Activated CD4-positive, alpha-beta T cell treated with anti-CD3 and anti-CD28 coated beads for 36 hours (primary cell): ENCODE measurements at regions not wholly inside any gene's neighbourhood (a gene's known extent, or its start where the extent isn't known, plus 50 kb on each side); places are given as distances from the start of the nearest gene placed in this dataset.
A peak's percentile ranks its signal among the peaks of the same experiment; 100 is the strongest.
"Not testable (repeated sequence)": the region's sequence is repeated elsewhere in the genome, so short reads cannot be mapped to it uniquely, and the experiment has no call there.

Source experiments
- ATAC-seq: fragments of 200-7000 bp; cut with Tn5 transposase; one replicate; pipeline ENCODE4 v1.10.0; 2021; ENCODE audit warnings: mild to moderate bottlenecking, moderate library complexity
- CTCF ChIA-PET: fragments of 350-600 bp; sonication (Branson Sonifier 250); formaldehyde crosslinking; loops from one replicate; lab custom pipeline; 2021; ENCODE audit warnings: antibody characterized with exemption; lab: Charles Lee
- POLR2A ChIA-PET: fragments of 350-600 bp; sonication (Branson Sonifier 250); formaldehyde crosslinking; loops from one replicate; lab custom pipeline; 2021; ENCODE audit warnings: antibody characterized with exemption, inconsistent platforms; lab: Charles Lee
- DNase-seq: peaks from one replicate; pipeline ENCODE4 v3.0.0-alpha.2; 2020
- H3K27ac Mint-ChIP-seq: one replicate; pipeline ENCODE4 v1.8.0; 2021; ENCODE audit warnings: mixed read lengths
- H3K27me3 Mint-ChIP-seq: one replicate; pipeline ENCODE4 v1.8.0; 2021; ENCODE audit warnings: mixed read lengths
- H3K36me3 Mint-ChIP-seq: one replicate; pipeline ENCODE4 v1.8.0; 2021; ENCODE audit warnings: low read depth, mixed read lengths
- H3K4me1 Mint-ChIP-seq: one replicate; pipeline ENCODE4 v1.8.0; 2021; ENCODE audit warnings: mixed read lengths
- H3K4me3 Mint-ChIP-seq: one replicate; pipeline ENCODE4 v1.8.0; 2021; ENCODE audit warnings: mild to moderate bottlenecking, moderate library complexity, mixed read lengths
- H3K9me3 Mint-ChIP-seq: one replicate; pipeline ENCODE4 v1.8.0; 2021; ENCODE audit warnings: low read depth, mixed read lengths
- intact Hi-C, 2 experiments: fragments of 100-400 bp; cut with DNase I in 1 of 2; cut with micrococcal nuclease in 1 of 2; formaldehyde crosslinking; loops; one replicate each; pipeline versions ENCODE4 v1.14.2 to v1.15.1; 2022 to 2024; cut with DNase I, micrococcal nuclease

- CTCF ChIA-PET, result interaction anchor here (0.6 to 2.1 kb wide), 4 partner anchors 25 to 80 kb away, joined by 3 to 9 read pairs (median 4); no protein-coding TSS in a partner anchor
- Mint-ChIP-seq H3K9me3 (no peaks in the 10 kb centered on the region), H3K36me3 (no peaks in the 10 kb centered on the region), H3K27ac (peak overlapping the region; percentile 68), H3K27me3 (no peaks in the 10 kb centered on the region), H3K4me1 (peaks cover 47% of the 10 kb centered on the region), H3K4me3 (no peak overlapping the region)
- ATAC-seq (peak; percentile 59), DNase-seq (peak; percentile 41)
- intact Hi-C loops, result no loop called here
- POLR2A ChIA-PET, result interaction anchor here (0.6 to 1.5 kb wide), 2 partner anchors 16 to 40 kb away, joined by 3 read pairs; no protein-coding TSS in a partner anchor
Observed at GRCh38 chr1:25011943-25012638, 82.0 kb upstream of the RUNX3 start.

GRCh38 chr1:25011275-25011674 is 81.2 kb upstream of the RUNX3 start:
- Mint-ChIP-seq H3K4me3 (no peak overlapping the region), H3K27ac (no peak overlapping the region)

GRCh38 chr1:25009671-25010262 is 79.7 kb upstream of the RUNX3 start:
- Mint-ChIP-seq H3K27ac (peak overlapping the region; percentile 20), H3K36me3 (no peaks in the 10 kb centered on the region), H3K4me1 (peaks cover 62% of the 10 kb centered on the region), H3K27me3 (no peaks in the 10 kb centered on the region), H3K4me3 (no peak overlapping the region), H3K9me3 (no peaks in the 10 kb centered on the region)
- ATAC-seq (peak; percentile 92), DNase-seq (peak; percentile 78)
- ChIA-PET CTCF (interaction anchor here (0.8 to 2.0 kb wide), 3 partner anchors 16 to 77 kb away, joined by 4 to 7 read pairs (median 5); no protein-coding TSS in a partner anchor), POLR2A (interaction anchor here (0.7 kb wide), 1 partner anchor 9 kb away, joined by 3 read pairs; no protein-coding TSS in a partner anchor)
- intact Hi-C loops, result no loop called here

More at GRCh38 chr1:25011275-25011674, 81.2 kb upstream of the RUNX3 start:
- Mint-ChIP-seq H3K36me3 (no peaks in the 10 kb centered on the region), H3K27me3 (no peaks in the 10 kb centered on the region), H3K4me1 (peaks cover 54% of the 10 kb centered on the region), H3K9me3 (no peaks in the 10 kb centered on the region)
- ChIA-PET CTCF (interaction anchor here (2.0 kb wide), 1 partner anchor 26 kb away, joined by 7 read pairs; no protein-coding TSS in a partner anchor), POLR2A (interaction anchor here (1.5 kb wide), 1 partner anchor 15 kb away, joined by 3 read pairs; no protein-coding TSS in a partner anchor)
- intact Hi-C loops, result no loop called here
- ATAC-seq, result no peak
- DNase-seq, result no peak

- Mint-ChIP-seq H3K4me3 (no peak overlapping the region), H3K27ac (no peak overlapping the region), H3K4me1 (peaks cover 76% of the 10 kb centered on the region), H3K36me3 (no peaks in the 10 kb centered on the region), H3K27me3 (no peaks in the 10 kb centered on the region), H3K9me3 (no peaks in the 10 kb centered on the region)
- intact Hi-C loops, result no loop called here
- CTCF ChIA-PET, result interaction anchor here (1.2 to 1.5 kb wide), 2 partner anchors 28 to 34 kb away, joined by 4 to 5 read pairs; no protein-coding TSS in a partner anchor
- no peak for DNase-seq
- no peak for ATAC-seq
- POLR2A ChIA-PET, result no interaction called here
Observed at GRCh38 chr1:25008192-25008485, 78.1 kb upstream of the RUNX3 start.

GRCh38 chr1:25007390-25008191 is 77.5 kb upstream of the RUNX3 start:
- ChIA-PET CTCF (interaction anchor here (1.2 to 1.5 kb wide), 2 partner anchors 29 to 33 kb away, joined by 4 to 5 read pairs; no protein-coding TSS in a partner anchor), POLR2A (interaction anchor here (1.7 kb wide), 1 partner anchor 43 kb away, joined by 4 read pairs; no protein-coding TSS in a partner anchor)
- H3K4me1 Mint-ChIP-seq, result peaks cover 76% of the 10 kb centered on the region
- H3K36me3 Mint-ChIP-seq, DNase-seq, H3K4me3 Mint-ChIP-seq, intact Hi-C loops, H3K9me3 Mint-ChIP-seq, ATAC-seq, H3K27me3 Mint-ChIP-seq: not testable (repeated sequence)
- peak overlapping the region; percentile 11 for H3K27ac Mint-ChIP-seq

- Mint-ChIP-seq H3K4me1 (peaks cover 68% of the 10 kb centered on the region), H3K9me3 (no peaks in the 10 kb centered on the region), H3K4me3 (no peak overlapping the region), H3K36me3 (no peaks in the 10 kb centered on the region), H3K27me3 (no peaks in the 10 kb centered on the region), H3K27ac (peak overlapping the region; percentile 7)
- DNase-seq (no peak), ATAC-seq (no peak)
- POLR2A ChIA-PET, result interaction anchor here (1.7 kb wide), 1 partner anchor 42 kb away, joined by 4 read pairs; no protein-coding TSS in a partner anchor
- intact Hi-C loops, result no loop called here
- CTCF ChIA-PET, result interaction anchor here (0.8 to 1.3 kb wide), 2 partner anchors 9 to 39 kb away, joined by 3 read pairs; no protein-coding TSS in a partner anchor
Observed at GRCh38 chr1:25006770-25007169, 76.7 kb upstream of the RUNX3 start.

GRCh38 chr1:25004355-25004754 is 74.3 kb upstream of the RUNX3 start:
- peak overlapping the region; percentile 12 for H3K4me3 Mint-ChIP-seq
- no peaks in the 10 kb centered on the region for H3K9me3 Mint-ChIP-seq
- ATAC-seq (no peak), DNase-seq (no peak)
- POLR2A ChIA-PET, result interaction anchor here (1.1 to 1.2 kb wide), 2 partner anchors 25 to 33 kb away, joined by 4 to 5 read pairs; no protein-coding TSS in a partner anchor
- no peak overlapping the region for H3K27ac Mint-ChIP-seq
- intact Hi-C loops, result no loop called here
- CTCF ChIA-PET, result interaction anchor here (0.6 to 1.6 kb wide), 5 partner anchors 13 to 186 kb away, joined by 3 to 6 read pairs (median 5); no protein-coding TSS in a partner anchor
- peaks cover 67% of the 10 kb centered on the region for H3K4me1 Mint-ChIP-seq
- H3K36me3 Mint-ChIP-seq, result no peaks in the 10 kb centered on the region
- no peaks in the 10 kb centered on the region for H3K27me3 Mint-ChIP-seq

- CTCF ChIA-PET, result interaction anchor here (0.6 to 1.6 kb wide), 8 partner anchors 12 to 187 kb away, joined by 3 to 7 read pairs (median 4); partner anchors contain the start of gene RUNX3
Observed at GRCh38 chr1:25003457-25004190, 73.5 kb upstream of the RUNX3 start.

GRCh38 chr1:25003000-25003399 is 72.9 kb upstream of the RUNX3 start:
- ATAC-seq (no peak), DNase-seq (no peak)
- Mint-ChIP-seq H3K27ac (peak overlapping the region; percentile 84), H3K4me3 (no peak overlapping the region), H3K4me1 (peaks cover 57% of the 10 kb centered on the region), H3K27me3 (no peaks in the 10 kb centered on the region), H3K36me3 (no peaks in the 10 kb centered on the region), H3K9me3 (no peaks in the 10 kb centered on the region)
- POLR2A ChIA-PET, result interaction anchor here (0.9 to 1.2 kb wide), 2 partner anchors 20 to 26 kb away, joined by 5 read pairs; no protein-coding TSS in a partner anchor
- intact Hi-C loops, result loop anchor here in 1 of 2 experiments (1.0 kb wide), 1 partner anchor 19 kb away; no protein-coding TSS in a partner anchor
- CTCF ChIA-PET, result interaction anchor here (0.7 to 1.6 kb wide), 5 partner anchors 11 to 77 kb away, joined by 3 to 7 read pairs (median 5); partner anchors contain the start of gene RUNX3

More at GRCh38 chr1:25003457-25004190, 73.5 kb upstream of the RUNX3 start:
- DNase-seq (peak; percentile 72), ATAC-seq (peak; percentile 84)
- intact Hi-C loops, result loop anchor here in 1 of 2 experiments (1.0 kb wide), 1 partner anchor 19 kb away; no protein-coding TSS in a partner anchor
- H3K4me3 Mint-ChIP-seq, result no peak overlapping the region
- H3K27ac Mint-ChIP-seq, result peak overlapping the region; percentile 84
- POLR2A ChIA-PET, result interaction anchor here (0.8 to 1.2 kb wide), 4 partner anchors 19 to 37 kb away, joined by 4 to 5 read pairs (median 4); no protein-coding TSS in a partner anchor
- no peaks in the 10 kb centered on the region for H3K36me3 Mint-ChIP-seq
- H3K27me3 Mint-ChIP-seq, result no peaks in the 10 kb centered on the region
- no peaks in the 10 kb centered on the region for H3K9me3 Mint-ChIP-seq
- peaks cover 63% of the 10 kb centered on the region for H3K4me1 Mint-ChIP-seq
